C4-2B (cell line): ENCODE measurements at regions not wholly inside any gene's neighbourhood (a gene's known extent, or its start where the extent isn't known, plus 50 kb on each side); places are given as distances from the start of the nearest gene placed in this dataset.
"Not testable (repeated sequence)": the region's sequence is repeated elsewhere in the genome, so short reads cannot be mapped to it uniquely, and the experiment has no call there.

Experiments used
- H3K27ac ChIP-seq: fragments of 450-650 bp; 2 replicates; pipeline ENCODE4 v1.5.1; 2017
- CTCF ChIP-seq: fragments of 450-650 bp; conservative IDR thresholded peaks from 2 replicates; pipeline ENCODE4 v1.5.1; 2017; ENCODE audit warnings: mild to moderate bottlenecking
- ZFX ChIP-seq: fragments of 450-650 bp; IDR thresholded peaks from 2 replicates; pipeline ENCODE4 v1.6.1; 2017

- H3K27ac ChIP-seq: no peak overlapping the region
- no peak for TF ChIP-seq CTCF
- no peak for TF ChIP-seq ZFX
These were observed 242.8 kb downstream of the GJA1 start for GRCh38 chr6:121678245-121678644.

GRCh38 chr6:121680058-121680457 lies 244.6 kb downstream of the GJA1 start:
- TF ChIP-seq ZFX (no peak), CTCF (peak; percentile 23)
- H3K27ac ChIP-seq: no peak overlapping the region

GRCh38 chr6:121682666-121683065 lies 247.2 kb downstream of the GJA1 start:
- H3K27ac ChIP-seq: no peak overlapping the region
- TF ChIP-seq ZFX: no peak
- no peak for TF ChIP-seq CTCF

GRCh38 chr6:121685806-121686205 lies 250.4 kb downstream of the GJA1 start:
- not testable (repeated sequence) for H3K27ac ChIP-seq

GRCh38 chr6:121686611-121687023 lies 251.2 kb downstream of the GJA1 start:
- no peak overlapping the region for H3K27ac ChIP-seq
- no peak for TF ChIP-seq ZFX

- H3K27ac ChIP-seq: no peak overlapping the region
- TF ChIP-seq ZFX: no peak
- TF ChIP-seq CTCF: no peak
These were observed 253.5 kb downstream of the GJA1 start for GRCh38 chr6:121688974-121689373.

GRCh38 chr6:121691126-121691551 lies 255.7 kb downstream of the GJA1 start:
- TF ChIP-seq ZFX (no peak), CTCF (no peak)
- H3K27ac ChIP-seq: no peak overlapping the region

GRCh38 chr6:121694389-121694788 lies 258.9 kb downstream of the GJA1 start:
- TF ChIP-seq ZFX (no peak), CTCF (no peak)
- no peak overlapping the region for H3K27ac ChIP-seq

- no peak overlapping the region for H3K27ac ChIP-seq
- TF ChIP-seq ZFX (no peak), CTCF (no peak)
These were observed 259.4 kb downstream of the GJA1 start for GRCh38 chr6:121694801-121695251.
